ENCODE measurements at regions not wholly inside any gene's neighbourhood (a gene's known extent, or its start where the extent isn't known, plus 50 kb on each side); places are given as distances from the start of the nearest gene placed in this dataset.

DNA sequence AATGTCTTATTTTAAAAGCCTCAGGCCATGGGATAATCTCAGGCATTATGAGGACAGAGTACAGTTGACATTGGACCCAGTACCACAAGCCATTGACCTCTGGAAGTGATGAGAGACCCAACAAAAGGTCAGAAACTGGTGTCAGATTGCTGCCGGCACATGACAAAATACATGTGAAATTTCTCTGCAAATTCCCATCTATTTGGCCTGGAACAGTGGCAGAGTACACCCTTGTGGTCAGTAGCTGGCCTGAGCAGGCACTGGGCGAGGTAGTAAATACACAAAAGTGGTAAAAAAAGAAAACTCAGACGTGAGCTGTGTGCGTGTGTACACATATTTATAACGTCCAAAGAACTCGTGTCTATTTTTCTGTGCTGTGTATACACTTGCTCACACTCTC, 155.5 kb downstream of the DHX15 start:
- ATAC-seq, result no peak
- TF ChIP-seq TCF4 (CRISPR knock-in tag; IDR thresholded peaks at IDR 0.05; ENCODE audit: borderline replicate concordance), result no peak
- no peak for TF ChIP-seq BACH2 (CRISPR knock-in tag; IDR thresholded peaks at IDR 0.05; ENCODE audit: borderline replicate concordance)
- no peak for TF ChIP-seq POU6F1 (CRISPR knock-in tag; IDR thresholded peaks at IDR 0.05; ENCODE audit: borderline replicate concordance, low read depth)
- TF ChIP-seq ZNF70 (CRISPR knock-in tag; IDR thresholded peaks at IDR 0.05), result no peak
- TF ChIP-seq CREB5 (CRISPR knock-in tag; IDR thresholded peaks at IDR 0.05; ENCODE audit: low read depth), result no peak

DNA sequence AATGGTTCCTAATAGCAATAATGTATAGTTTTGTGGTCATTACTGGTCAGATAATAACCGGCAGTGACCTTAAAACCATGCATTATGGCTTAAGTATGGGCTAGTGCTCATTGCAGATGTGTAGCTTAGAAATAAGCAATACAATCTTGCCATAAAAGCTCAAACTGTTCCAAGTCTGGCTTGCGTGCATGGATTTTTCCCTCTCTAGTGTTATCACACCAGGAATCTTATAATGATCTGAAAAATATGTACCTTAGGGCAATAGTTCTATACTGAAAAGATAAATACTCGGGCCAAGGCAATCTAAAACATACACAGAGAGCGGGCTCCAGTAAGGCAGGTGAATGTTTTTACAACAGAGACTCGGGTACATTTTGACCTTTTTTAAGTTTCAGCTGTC, 157.8 kb downstream of the DHX15 start:
- ATAC-seq, result no peak
- TF ChIP-seq ESRRG (CRISPR knock-in tag; IDR thresholded peaks at IDR 0.05) (no peak), ISL1 (CRISPR knock-in tag; IDR thresholded peaks at IDR 0.05) (no peak), TOX (CRISPR knock-in tag; IDR thresholded peaks at IDR 0.05; ENCODE audit: borderline replicate concordance) (no peak), CREB5 (CRISPR knock-in tag; IDR thresholded peaks at IDR 0.05; ENCODE audit: low read depth) (no peak), SNAI2 (CRISPR knock-in tag; IDR thresholded peaks at IDR 0.05) (no peak), POU6F1 (CRISPR knock-in tag; IDR thresholded peaks at IDR 0.05; ENCODE audit: borderline replicate concordance, low read depth) (no peak), PPARA (CRISPR knock-in tag; IDR thresholded peaks at IDR 0.05; ENCODE audit: borderline replicate concordance) (no peak)
- TF ChIP-seq, protein P1, sequence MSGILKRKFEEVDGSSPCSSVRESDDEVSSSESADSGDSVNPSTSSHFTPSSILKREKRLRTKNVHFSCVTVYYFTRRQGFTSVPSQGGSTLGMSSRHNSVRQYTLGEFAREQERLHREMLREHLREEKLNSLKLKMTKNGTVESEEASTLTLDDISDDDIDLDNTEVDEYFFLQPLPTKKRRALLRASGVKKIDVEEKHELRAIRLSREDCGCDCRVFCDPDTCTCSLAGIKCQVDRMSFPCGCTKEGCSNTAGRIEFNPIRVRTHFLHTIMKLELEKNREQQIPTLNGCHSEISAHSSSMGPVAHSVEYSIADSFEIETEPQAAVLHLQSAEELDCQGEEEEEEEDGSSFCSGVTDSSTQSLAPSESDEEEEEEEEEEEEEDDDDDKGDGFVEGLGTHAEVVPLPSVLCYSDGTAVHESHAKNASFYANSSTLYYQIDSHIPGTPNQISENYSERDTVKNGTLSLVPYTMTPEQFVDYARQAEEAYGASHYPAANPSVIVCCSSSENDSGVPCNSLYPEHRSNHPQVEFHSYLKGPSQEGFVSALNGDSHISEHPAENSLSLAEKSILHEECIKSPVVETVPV (CRISPR knock-in tag; IDR thresholded peaks at IDR 0.05), result no peak

GRCh38 chr4:24425863-24426262, 158.5 kb downstream of the DHX15 start:
- ATAC-seq, result no peak
- TF ChIP-seq ZFP30 (CRISPR knock-in tag; IDR thresholded peaks at IDR 0.05) (no peak), ZNF565 (CRISPR knock-in tag; conservative IDR thresholded peaks at IDR 0.05; ENCODE audit: low read depth) (no peak), POU6F1 (CRISPR knock-in tag; IDR thresholded peaks at IDR 0.05; ENCODE audit: borderline replicate concordance, low read depth) (no peak), ZFP3 (CRISPR knock-in tag; IDR thresholded peaks at IDR 0.05) (no peak), BACH2 (CRISPR knock-in tag; IDR thresholded peaks at IDR 0.05; ENCODE audit: borderline replicate concordance) (no peak), RARB (CRISPR knock-in tag; IDR thresholded peaks at IDR 0.05) (no peak), SNAI2 (CRISPR knock-in tag; IDR thresholded peaks at IDR 0.05) (no peak), ZNF70 (CRISPR knock-in tag; IDR thresholded peaks at IDR 0.05) (no peak), GLIS3 (CRISPR knock-in tag; IDR thresholded peaks at IDR 0.05) (no peak), ESRRG (CRISPR knock-in tag; IDR thresholded peaks at IDR 0.05) (no peak), ISL1 (CRISPR knock-in tag; IDR thresholded peaks at IDR 0.05) (no peak)
- TF ChIP-seq, protein P2, sequence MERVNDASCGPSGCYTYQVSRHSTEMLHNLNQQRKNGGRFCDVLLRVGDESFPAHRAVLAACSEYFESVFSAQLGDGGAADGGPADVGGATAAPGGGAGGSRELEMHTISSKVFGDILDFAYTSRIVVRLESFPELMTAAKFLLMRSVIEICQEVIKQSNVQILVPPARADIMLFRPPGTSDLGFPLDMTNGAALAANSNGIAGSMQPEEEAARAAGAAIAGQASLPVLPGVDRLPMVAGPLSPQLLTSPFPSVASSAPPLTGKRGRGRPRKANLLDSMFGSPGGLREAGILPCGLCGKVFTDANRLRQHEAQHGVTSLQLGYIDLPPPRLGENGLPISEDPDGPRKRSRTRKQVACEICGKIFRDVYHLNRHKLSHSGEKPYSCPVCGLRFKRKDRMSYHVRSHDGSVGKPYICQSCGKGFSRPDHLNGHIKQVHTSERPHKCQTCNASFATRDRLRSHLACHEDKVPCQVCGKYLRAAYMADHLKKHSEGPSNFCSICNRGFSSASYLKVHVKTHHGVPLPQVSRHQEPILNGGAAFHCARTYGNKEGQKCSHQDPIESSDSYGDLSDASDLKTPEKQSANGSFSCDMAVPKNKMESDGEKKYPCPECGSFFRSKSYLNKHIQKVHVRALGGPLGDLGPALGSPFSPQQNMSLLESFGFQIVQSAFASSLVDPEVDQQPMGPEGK (CRISPR knock-in tag; IDR thresholded peaks at IDR 0.05; ENCODE audit: borderline replicate concordance), result no peak
